ENCODE measurements at regions not wholly inside any gene's neighbourhood (a gene's known extent, or its start where the extent isn't known, plus 50 kb on each side); places are given as distances from the start of the nearest gene placed in this dataset.

- Histone ChIP-seq H3K27ac (ENCODE audit: low read length) (no peak overlapping the region), H3K9me3 (ENCODE audit: low read length) (no peaks in the 10 kb centered on the region), H3K4me2 (ENCODE audit: low read length) (no peak overlapping the region), H3K4me3 (ENCODE audit: low read length) (no peak overlapping the region), H3K36me3 (ENCODE audit: insufficient read depth, low read length) (no peaks in the 10 kb centered on the region), H3K9ac (ENCODE audit: low read length) (no peak overlapping the region), H4K20me1 (ENCODE audit: insufficient read depth) (no peaks in the 10 kb centered on the region), H2AFZ (ENCODE audit: low read depth, low read length) (no peak overlapping the region), H3K27me3 (ENCODE audit: insufficient read depth, low read depth, low read length) (no peaks in the 10 kb centered on the region), H3K79me2 (replicated peaks; ENCODE audit: insufficient read depth, low read length) (no peaks in the 10 kb centered on the region), H3K9me2 (ENCODE audit: insufficient read depth, low read length) (no peaks in the 10 kb centered on the region), H3F3A (ENCODE audit: insufficient read depth, low read length, poor library complexity, severe bottlenecking) (no peaks in the 10 kb centered on the region)
- TF ChIP-seq RAD21 (conservative IDR thresholded peaks at IDR 0.05) (no peak), CTCF (IDR thresholded peaks at IDR 0.05; ENCODE audit: poor library complexity, severe bottlenecking) (no peak), POLR2AphosphoS5 (IDR thresholded peaks at IDR 0.05) (no peak), MXI1 (conservative IDR thresholded peaks at IDR 0.05; ENCODE audit: poor library complexity, severe bottlenecking) (no peak), EZH2 (IDR thresholded peaks at IDR 0.05; ENCODE audit: borderline replicate concordance, insufficient read depth, low read length, poor library complexity, severe bottlenecking) (no peak), EP300 (conservative IDR thresholded peaks at IDR 0.05; ENCODE audit: poor library complexity, severe bottlenecking) (no peak), TAF1 (IDR thresholded peaks at IDR 0.05; ENCODE audit: low read depth) (no peak), SMC3 (conservative IDR thresholded peaks at IDR 0.05; ENCODE audit: poor library complexity) (no peak)
- TF ChIP-seq, protein P1, sequence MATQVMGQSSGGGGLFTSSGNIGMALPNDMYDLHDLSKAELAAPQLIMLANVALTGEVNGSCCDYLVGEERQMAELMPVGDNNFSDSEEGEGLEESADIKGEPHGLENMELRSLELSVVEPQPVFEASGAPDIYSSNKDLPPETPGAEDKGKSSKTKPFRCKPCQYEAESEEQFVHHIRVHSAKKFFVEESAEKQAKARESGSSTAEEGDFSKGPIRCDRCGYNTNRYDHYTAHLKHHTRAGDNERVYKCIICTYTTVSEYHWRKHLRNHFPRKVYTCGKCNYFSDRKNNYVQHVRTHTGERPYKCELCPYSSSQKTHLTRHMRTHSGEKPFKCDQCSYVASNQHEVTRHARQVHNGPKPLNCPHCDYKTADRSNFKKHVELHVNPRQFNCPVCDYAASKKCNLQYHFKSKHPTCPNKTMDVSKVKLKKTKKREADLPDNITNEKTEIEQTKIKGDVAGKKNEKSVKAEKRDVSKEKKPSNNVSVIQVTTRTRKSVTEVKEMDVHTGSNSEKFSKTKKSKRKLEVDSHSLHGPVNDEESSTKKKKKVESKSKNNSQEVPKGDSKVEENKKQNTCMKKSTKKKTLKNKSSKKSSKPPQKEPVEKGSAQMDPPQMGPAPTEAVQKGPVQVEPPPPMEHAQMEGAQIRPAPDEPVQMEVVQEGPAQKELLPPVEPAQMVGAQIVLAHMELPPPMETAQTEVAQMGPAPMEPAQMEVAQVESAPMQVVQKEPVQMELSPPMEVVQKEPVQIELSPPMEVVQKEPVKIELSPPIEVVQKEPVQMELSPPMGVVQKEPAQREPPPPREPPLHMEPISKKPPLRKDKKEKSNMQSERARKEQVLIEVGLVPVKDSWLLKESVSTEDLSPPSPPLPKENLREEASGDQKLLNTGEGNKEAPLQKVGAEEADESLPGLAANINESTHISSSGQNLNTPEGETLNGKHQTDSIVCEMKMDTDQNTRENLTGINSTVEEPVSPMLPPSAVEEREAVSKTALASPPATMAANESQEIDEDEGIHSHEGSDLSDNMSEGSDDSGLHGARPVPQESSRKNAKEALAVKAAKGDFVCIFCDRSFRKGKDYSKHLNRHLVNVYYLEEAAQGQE (IDR thresholded peaks at IDR 0.05; ENCODE audit: borderline replicate concordance) = no peak
These were observed 1053.0 kb upstream of the IGFBP7 start for GRCh38 chr4:58163156-58163555.

DNA sequence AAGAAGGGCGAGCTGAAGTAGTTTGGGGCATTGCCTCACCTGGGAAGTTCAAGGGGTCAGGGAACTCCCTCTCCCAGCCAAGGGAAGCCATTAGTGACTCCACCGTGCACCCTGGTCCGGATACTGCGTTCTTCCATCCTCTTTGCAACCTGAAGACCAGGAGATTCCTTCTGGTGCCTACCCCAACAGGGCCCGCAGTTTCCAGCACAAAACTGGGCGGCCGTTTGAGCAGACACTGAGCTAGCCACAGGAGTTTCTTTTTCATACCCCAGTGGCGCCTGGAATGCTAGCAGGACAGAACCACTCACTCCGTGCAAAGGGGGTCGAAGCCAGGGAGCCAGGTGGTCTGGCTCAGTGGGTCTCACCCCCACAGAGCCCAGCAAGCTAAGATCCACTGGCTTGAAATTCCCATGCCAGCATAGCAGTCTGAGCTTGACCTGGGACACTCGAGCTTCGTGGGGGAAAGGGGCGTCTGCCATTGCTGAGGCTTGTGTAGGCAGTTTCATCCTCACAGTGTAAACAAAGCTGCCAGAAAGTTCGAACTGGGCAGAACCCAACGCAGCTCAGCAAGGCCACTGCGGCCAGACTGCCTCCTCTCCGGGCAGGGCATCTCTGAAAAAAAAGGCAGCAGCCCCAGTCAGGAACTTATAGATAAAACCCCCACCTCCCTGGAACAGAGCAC lies 1039.4 kb upstream of the IGFBP7 start:
- no peak overlapping the region for H3K27ac ChIP-seq (ENCODE audit: low read length)
- H3K4me3 ChIP-seq (ENCODE audit: low read length) = no peak overlapping the region
- no peaks in the 10 kb centered on the region for H3K36me3 ChIP-seq (ENCODE audit: insufficient read depth, low read length)
- H3K79me2 ChIP-seq (replicated peaks; ENCODE audit: insufficient read depth, low read length) = no peaks in the 10 kb centered on the region
- H3F3A ChIP-seq (ENCODE audit: insufficient read depth, low read length, poor library complexity, severe bottlenecking) = no peaks in the 10 kb centered on the region
- H3K9me2 ChIP-seq (ENCODE audit: insufficient read depth, low read length) = no peaks in the 10 kb centered on the region
- TF ChIP-seq EZH2 (IDR thresholded peaks at IDR 0.05; ENCODE audit: borderline replicate concordance, insufficient read depth, low read length, poor library complexity, severe bottlenecking) (no peak), RAD21 (conservative IDR thresholded peaks at IDR 0.05) (no peak), POLR2AphosphoS5 (IDR thresholded peaks at IDR 0.05) (no peak), MXI1 (conservative IDR thresholded peaks at IDR 0.05; ENCODE audit: poor library complexity, severe bottlenecking) (no peak), CTCF (IDR thresholded peaks at IDR 0.05; ENCODE audit: poor library complexity, severe bottlenecking) (no peak), EP300 (conservative IDR thresholded peaks at IDR 0.05; ENCODE audit: poor library complexity, severe bottlenecking) (no peak), SMC3 (conservative IDR thresholded peaks at IDR 0.05; ENCODE audit: poor library complexity) (no peak), TAF1 (IDR thresholded peaks at IDR 0.05; ENCODE audit: low read depth) (no peak)
- TF ChIP-seq, protein P1 (IDR thresholded peaks at IDR 0.05; ENCODE audit: borderline replicate concordance) = no peak
- H3K9me3 ChIP-seq (ENCODE audit: low read length) = no peaks in the 10 kb centered on the region
- H3K27me3 ChIP-seq (ENCODE audit: insufficient read depth, low read depth, low read length) = no peaks in the 10 kb centered on the region
- no peak overlapping the region for H3K4me2 ChIP-seq (ENCODE audit: low read length)
- no peak overlapping the region for H3K9ac ChIP-seq (ENCODE audit: low read length)
- H4K20me1 ChIP-seq (ENCODE audit: insufficient read depth) = no peaks in the 10 kb centered on the region
- no peak overlapping the region for H2AFZ ChIP-seq (ENCODE audit: low read depth, low read length)
